ENCODE measurements at regions not wholly inside any gene's neighbourhood (a gene's known extent, or its start where the extent isn't known, plus 50 kb on each side); places are given as distances from the start of the nearest gene placed in this dataset.
"Not testable (repeated sequence)": the region's sequence is repeated elsewhere in the genome, so short reads cannot be mapped to it uniquely, and the experiment has no call there.

DNA sequence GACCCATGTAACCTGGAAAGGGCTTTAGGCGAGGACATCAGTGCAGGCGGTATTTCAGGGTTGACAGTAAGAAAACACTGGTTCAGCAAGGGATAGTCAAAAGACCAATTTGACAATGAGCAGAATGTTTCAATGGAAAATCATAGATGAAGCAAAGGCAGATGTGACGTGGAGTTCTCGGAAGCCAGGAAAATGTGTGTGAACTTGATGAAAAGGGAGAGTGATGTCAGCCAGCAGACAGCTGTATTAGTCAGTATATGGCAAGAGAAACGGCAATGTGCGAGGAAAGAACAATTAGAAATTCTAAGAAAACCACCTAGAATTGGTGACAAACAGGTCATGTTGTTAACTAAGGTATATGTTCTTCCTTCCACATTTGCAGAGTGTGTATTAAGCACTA is 503.9 kb upstream of the DAB2 start:
- CTCF ChIA-PET: no interaction called here

DNA sequence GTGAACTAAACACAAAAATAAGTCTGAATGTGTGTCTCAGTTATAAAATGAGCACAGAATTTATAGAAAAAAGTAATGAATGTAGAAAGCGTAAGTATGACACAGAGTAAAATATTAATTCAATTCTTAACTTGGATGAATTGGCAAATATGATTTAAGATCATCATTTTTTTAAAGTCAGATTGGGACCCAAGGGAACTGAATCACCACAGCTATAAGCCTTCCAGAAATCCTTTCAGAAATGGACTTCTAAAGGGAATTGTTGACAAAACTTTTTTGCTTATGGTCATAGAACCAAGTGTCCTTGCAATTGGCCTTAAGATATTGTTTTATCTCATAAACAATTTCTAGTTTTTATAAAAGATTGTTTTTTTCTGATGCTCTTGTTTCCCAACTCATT is 495.1 kb upstream of the DAB2 start:
- TF ChIP-seq, protein P1, sequence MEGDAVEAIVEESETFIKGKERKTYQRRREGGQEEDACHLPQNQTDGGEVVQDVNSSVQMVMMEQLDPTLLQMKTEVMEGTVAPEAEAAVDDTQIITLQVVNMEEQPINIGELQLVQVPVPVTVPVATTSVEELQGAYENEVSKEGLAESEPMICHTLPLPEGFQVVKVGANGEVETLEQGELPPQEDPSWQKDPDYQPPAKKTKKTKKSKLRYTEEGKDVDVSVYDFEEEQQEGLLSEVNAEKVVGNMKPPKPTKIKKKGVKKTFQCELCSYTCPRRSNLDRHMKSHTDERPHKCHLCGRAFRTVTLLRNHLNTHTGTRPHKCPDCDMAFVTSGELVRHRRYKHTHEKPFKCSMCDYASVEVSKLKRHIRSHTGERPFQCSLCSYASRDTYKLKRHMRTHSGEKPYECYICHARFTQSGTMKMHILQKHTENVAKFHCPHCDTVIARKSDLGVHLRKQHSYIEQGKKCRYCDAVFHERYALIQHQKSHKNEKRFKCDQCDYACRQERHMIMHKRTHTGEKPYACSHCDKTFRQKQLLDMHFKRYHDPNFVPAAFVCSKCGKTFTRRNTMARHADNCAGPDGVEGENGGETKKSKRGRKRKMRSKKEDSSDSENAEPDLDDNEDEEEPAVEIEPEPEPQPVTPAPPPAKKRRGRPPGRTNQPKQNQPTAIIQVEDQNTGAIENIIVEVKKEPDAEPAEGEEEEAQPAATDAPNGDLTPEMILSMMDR (IDR thresholded peaks at IDR 0.05; ENCODE audit: insufficient read depth, low read length, missing control alignments): no peak
- CTCF ChIA-PET: no interaction called here
- POLR2A ChIA-PET: no interaction called here
- no peak for DNase-seq (ENCODE audit: low read depth, low spot score)
- H3K4me3 ChIP-seq (ENCODE audit: low read depth, low read length): no peak overlapping the region

More for the DNA sequence above, 503.9 kb upstream of the DAB2 start:
- no peak for DNase-seq (ENCODE audit: low read depth, low spot score)
- POLR2A ChIA-PET: no interaction called here
- H3K4me3 ChIP-seq (ENCODE audit: low read depth, low read length): no peak overlapping the region
- TF ChIP-seq, protein P1 (IDR thresholded peaks at IDR 0.05; ENCODE audit: insufficient read depth, low read length, missing control alignments): no peak

DNA sequence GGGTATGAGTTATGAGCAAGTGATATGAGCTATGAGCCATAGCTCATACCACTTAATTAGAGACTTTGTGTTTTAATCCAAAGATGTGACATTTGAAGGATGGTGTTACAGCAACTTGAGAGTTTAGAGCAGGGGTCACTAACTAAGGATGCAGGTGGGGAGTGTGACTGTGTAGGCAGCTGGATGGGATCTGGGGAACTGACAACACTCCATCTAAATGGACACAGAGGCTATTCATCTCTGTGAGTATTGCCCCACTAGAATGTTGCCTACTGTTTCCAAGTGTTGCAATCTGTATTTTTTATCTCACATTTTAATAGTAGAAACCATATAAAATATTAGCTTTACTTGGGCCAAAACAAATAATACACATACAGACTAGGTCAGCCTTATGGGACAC is 488.1 kb upstream of the DAB2 start:
- no peak for DNase-seq (ENCODE audit: low read depth, low spot score)
- ChIA-PET CTCF (interaction anchor here (1.2 kb wide), 1 partner anchor 199 kb away, joined by 4 read pairs; no protein-coding TSS in a partner anchor), POLR2A (no interaction called here)
- TF ChIP-seq, protein P1 (IDR thresholded peaks at IDR 0.05; ENCODE audit: insufficient read depth, low read length, missing control alignments): no peak
- no peak overlapping the region for H3K4me3 ChIP-seq (ENCODE audit: low read depth, low read length)

DNA sequence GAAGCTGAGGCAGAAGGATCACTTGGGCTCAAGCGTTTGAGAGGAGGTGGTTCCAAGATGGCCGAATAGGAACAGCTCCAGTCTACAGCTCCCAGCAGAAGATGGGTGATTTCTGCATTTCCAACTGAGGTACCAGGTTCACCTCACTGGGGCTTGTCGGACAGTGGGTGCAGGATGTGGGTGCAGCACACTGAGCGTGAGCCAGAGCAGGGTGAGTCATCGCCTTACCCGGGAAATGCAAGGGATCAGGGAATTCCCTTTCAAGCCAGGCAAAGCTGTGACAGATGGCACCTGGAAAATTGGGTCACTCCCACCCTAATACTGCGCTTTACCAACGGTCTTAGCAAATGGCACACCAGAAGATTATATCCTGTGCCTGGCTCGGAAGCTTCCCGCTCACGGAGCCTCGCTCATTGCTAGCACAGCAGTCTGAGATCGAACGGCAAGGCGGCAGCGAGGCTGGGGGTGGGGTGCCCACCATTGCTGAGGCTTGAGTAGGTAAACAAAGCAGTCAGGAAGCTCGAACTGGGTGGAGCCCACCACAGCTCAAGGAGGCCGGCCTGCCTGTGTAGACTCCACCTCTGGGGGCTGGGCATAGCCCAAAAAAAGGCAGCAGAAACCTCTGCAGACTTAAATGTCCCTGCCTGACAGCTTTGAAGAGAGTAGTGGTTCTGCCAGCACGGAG is 482.6 kb upstream of the DAB2 start:
- POLR2A ChIA-PET; H3K4me3 ChIP-seq (ENCODE audit: low read depth, low read length); DNase-seq (ENCODE audit: low read depth, low spot score); CTCF ChIA-PET: not testable (repeated sequence)

DNA sequence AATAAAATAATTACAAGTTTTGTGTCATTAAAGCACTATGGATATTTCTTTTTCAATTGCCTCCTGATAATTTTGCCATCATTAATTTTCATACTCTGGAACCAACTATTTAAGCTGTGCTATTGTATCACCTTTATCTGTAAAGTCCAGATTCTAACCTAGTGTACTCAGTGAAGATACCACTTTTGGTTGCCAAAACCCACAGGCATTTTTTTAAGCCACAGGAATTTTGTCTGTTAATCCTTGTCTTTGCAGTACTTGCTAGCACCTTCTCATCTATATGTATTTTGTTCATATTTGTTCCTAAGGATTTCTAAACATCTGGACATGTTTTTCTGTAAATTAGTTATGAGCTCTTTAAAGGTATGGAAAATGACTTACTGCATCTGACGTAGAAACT is 481.4 kb upstream of the DAB2 start:
- DNase-seq (ENCODE audit: low read depth, low spot score): no peak
- no peak overlapping the region for H3K4me3 ChIP-seq (ENCODE audit: low read depth, low read length)
- POLR2A ChIA-PET: no interaction called here
- TF ChIP-seq, protein P1 (IDR thresholded peaks at IDR 0.05; ENCODE audit: insufficient read depth, low read length, missing control alignments): no peak
- CTCF ChIA-PET: interaction anchor here (0.9 kb wide), 1 partner anchor 42 kb away, joined by 3 read pairs; no protein-coding TSS in a partner anchor

DNA sequence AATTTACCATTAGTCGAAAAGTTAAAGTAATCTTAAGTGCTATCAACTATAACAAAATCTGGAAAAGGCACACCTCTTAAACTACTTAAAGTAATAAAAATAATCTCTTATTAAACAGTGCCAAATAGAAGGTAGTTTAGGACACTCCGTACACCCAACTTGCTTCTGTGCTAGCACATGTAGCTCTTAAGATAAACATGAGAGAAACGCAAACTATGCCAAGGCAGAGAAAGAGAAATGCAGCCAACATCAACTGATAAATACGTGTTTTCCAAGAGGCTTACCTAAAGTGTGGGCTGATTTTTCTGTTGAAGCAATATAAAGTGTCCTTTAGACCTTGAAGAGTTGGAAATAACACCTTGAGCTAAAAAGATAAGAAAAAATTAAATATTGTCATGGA is 480.6 kb upstream of the DAB2 start:
- no peak for DNase-seq (ENCODE audit: low read depth, low spot score)
- TF ChIP-seq, protein P1 (IDR thresholded peaks at IDR 0.05; ENCODE audit: insufficient read depth, low read length, missing control alignments): no peak
- POLR2A ChIA-PET: no interaction called here
- no peak overlapping the region for H3K4me3 ChIP-seq (ENCODE audit: low read depth, low read length)
- CTCF ChIA-PET: no interaction called here

DNA sequence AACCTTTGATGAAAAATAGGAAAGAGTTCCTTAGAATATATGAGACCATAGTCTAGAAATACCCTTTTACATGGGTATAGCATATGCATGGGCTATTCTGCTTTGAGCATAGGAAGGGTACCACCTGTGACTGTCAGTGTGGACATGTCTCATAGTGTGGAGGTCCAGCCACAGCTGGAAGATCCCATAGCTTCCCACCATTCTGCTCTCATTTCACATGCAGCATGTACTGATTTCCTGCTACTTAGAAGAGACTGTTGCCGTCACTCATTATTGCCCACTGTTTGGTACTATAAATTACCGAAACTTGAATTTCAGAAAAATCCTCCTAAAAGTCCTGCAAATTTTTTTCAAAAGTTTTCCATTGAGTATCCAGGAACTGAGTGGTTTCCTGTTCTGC is 477.8 kb upstream of the DAB2 start:
- ChIA-PET POLR2A (no interaction called here), CTCF (no interaction called here)
- H3K4me3 ChIP-seq (ENCODE audit: low read depth, low read length): no peak overlapping the region
- no peak for DNase-seq (ENCODE audit: low read depth, low spot score)
- TF ChIP-seq, protein P1 (IDR thresholded peaks at IDR 0.05; ENCODE audit: insufficient read depth, low read length, missing control alignments): no peak
